ENCODE measurements at regions not wholly inside any gene's neighbourhood (a gene's known extent, or its start where the extent isn't known, plus 50 kb on each side); places are given as distances from the start of the nearest gene placed in this dataset.

GRCh38 chr9:12394105-12394504 is 299.1 kb upstream of the TYRP1 start:
- H3K4me3 ChIP-seq (replicated peaks; ENCODE audit: low read depth, low read length), result no peak overlapping the region
- TF ChIP-seq CTCF (IDR thresholded peaks at IDR 0.05; ENCODE audit: low read depth, low read length, missing control alignments), result no peak

DNA sequence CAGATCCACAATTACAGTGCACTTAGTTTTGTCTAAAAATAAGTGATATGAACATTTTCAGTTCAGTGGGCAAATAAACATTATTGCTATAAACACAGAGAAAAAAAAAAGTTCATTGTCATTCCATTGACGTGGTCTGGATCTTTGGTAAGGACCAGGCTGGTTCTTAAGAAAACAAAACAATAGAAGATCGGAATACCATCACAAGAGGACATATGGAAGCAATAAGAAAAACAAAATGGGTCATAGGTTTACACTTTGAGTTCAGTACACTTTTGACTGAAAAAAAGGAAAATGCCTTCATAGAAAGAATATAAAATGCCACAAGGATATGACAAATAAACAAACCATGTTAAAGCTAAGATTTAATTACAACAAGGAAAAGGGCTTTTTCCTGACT is 289.5 kb upstream of the TYRP1 start:
- no peak for DNase-seq (ENCODE audit: extremely low read depth, low read depth)
- H3K4me3 ChIP-seq (replicated peaks; ENCODE audit: low read depth, low read length), result no peak overlapping the region
- no peak for TF ChIP-seq CTCF (IDR thresholded peaks at IDR 0.05; ENCODE audit: low read depth, low read length, missing control alignments)

More at GRCh38 chr9:12394105-12394504, 299.1 kb upstream of the TYRP1 start:
- no peak for DNase-seq (ENCODE audit: extremely low read depth, low read depth)

- no peak for TF ChIP-seq CTCF (IDR thresholded peaks at IDR 0.05; ENCODE audit: low read depth, low read length, missing control alignments)
Measured at GRCh38 chr9:12413986-12414385, 279.2 kb upstream of the TYRP1 start.

GRCh38 chr9:12414514-12414913 is 278.7 kb upstream of the TYRP1 start:
- no peak for TF ChIP-seq CTCF (IDR thresholded peaks at IDR 0.05; ENCODE audit: low read depth, low read length, missing control alignments)
- no peak for DNase-seq (ENCODE audit: extremely low read depth, low read depth)
- no peak overlapping the region for H3K4me3 ChIP-seq (replicated peaks; ENCODE audit: low read depth, low read length)

More at GRCh38 chr9:12413986-12414385, 279.2 kb upstream of the TYRP1 start:
- DNase-seq (ENCODE audit: extremely low read depth, low read depth), result no peak
- H3K4me3 ChIP-seq (replicated peaks; ENCODE audit: low read depth, low read length), result no peak overlapping the region

DNA sequence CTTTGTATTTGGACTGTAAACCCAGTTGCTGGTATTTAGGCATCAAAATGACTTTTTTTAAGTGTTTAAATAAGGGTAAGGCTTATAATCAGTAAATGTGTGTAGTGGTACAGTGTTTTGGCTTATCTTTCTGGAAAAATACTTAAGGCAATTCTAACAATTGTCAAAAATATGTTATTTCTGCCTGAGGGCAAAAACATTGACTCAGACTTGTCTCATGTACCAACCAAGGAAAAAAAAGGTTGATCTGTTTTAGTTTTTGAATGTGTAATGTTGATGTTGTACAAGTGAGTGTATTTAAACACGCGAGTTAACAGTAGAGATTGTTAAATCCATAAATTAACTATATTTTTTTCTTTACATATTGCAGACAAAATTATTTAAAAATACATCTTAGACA is 277.8 kb upstream of the TYRP1 start:
- no peak for DNase-seq (ENCODE audit: extremely low read depth, low read depth)
- no peak overlapping the region for H3K4me3 ChIP-seq (replicated peaks; ENCODE audit: low read depth, low read length)
- TF ChIP-seq CTCF (IDR thresholded peaks at IDR 0.05; ENCODE audit: low read depth, low read length, missing control alignments), result no peak

- no peak for DNase-seq (ENCODE audit: extremely low read depth, low read depth)
- no peak for TF ChIP-seq CTCF (IDR thresholded peaks at IDR 0.05; ENCODE audit: low read depth, low read length, missing control alignments)
- H3K4me3 ChIP-seq (replicated peaks; ENCODE audit: low read depth, low read length), result no peak overlapping the region
Measured at GRCh38 chr9:12416716-12417115, 276.5 kb upstream of the TYRP1 start.

DNA sequence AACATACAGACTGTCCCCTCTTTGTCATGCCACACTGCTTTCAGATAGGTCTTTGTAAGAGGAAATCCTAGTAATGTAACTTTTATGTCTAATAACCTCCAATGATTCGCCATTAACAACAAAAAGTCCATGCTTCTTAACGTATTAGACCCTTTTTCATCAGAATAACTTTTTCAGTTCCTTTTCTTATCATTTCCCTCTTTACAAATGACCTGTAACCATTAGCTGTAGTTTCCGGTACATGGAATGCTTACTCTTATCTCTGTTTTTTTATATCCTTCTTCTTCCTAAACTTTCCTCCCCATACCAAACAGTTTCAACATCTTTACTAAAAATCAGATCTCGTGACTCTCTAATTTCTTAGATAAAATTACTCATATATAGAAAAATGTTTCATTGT is 268.9 kb upstream of the TYRP1 start:
- no peak overlapping the region for H3K4me3 ChIP-seq (replicated peaks; ENCODE audit: low read depth, low read length)
- no peak for DNase-seq (ENCODE audit: extremely low read depth, low read depth)
- TF ChIP-seq CTCF (IDR thresholded peaks at IDR 0.05; ENCODE audit: low read depth, low read length, missing control alignments), result no peak

All from HFF-Myc (cell line).